SK-N-MC (cell line): ENCODE measurements at regions not wholly inside any gene's neighbourhood (a gene's known extent, or its start where the extent isn't known, plus 50 kb on each side); places are given as distances from the start of the nearest gene placed in this dataset.

Experiments used
- DNase-seq: peaks from one replicate; pipeline ENCODE4 v3.0.0-alpha.2; 2011; ENCODE audit warnings: low read depth, low spot score
- H3K27ac ChIP-seq: fragments of 200-600 bp; sonication (generic); 2 replicates; pipeline ENCODE4 v1.5.1; 2016; ENCODE audit warnings: mixed run types
- H3K36me3 ChIP-seq: fragments of 200-600 bp; sonication (generic); 2 replicates; pipeline ENCODE4 v1.6.1; 2017; ENCODE audit warnings: antibody characterized with exemption, low read length, mixed read lengths; ENCODE audit not compliant: insufficient read depth
- H3K4me3 ChIP-seq: fragments of 200-600 bp; sonication (generic); 2 replicates; pipeline ENCODE4 v1.5.1; 2016
- H3K9ac ChIP-seq: fragments of 200-600 bp; sonication (generic); 2 replicates; pipeline ENCODE4 v1.8.0; 2017; ENCODE audit warnings: mixed run types, mixed read lengths; ENCODE audit not compliant: insufficient read length
- H3K9me3 ChIP-seq: fragments of 200-600 bp; sonication (generic); 2 replicates; pipeline ENCODE4 v1.6.1; 2017; ENCODE audit warnings: low read depth, mild to moderate bottlenecking, antibody characterized with exemption, low read length, moderate library complexity, mixed read lengths
- EZH2 ChIP-seq: fragments of 200-600 bp; sonication (generic); IDR thresholded peaks from one replicate; pipeline ENCODE4 v1.6.1; 2017; ENCODE audit warnings: antibody characterized with exemption
- FOXP2 ChIP-seq: optimal IDR thresholded peaks from 2 replicates; pipeline ENCODE3; 2011; ENCODE audit warnings: mild to moderate bottlenecking, moderate library complexity; ENCODE audit not compliant: insufficient read depth; ENCODE audit errors: extremely low read length, control extremely low read depth
- POLR2AphosphoS5 ChIP-seq: IDR thresholded peaks from 2 replicates; pipeline ENCODE4 v1.6.1; 2012; ENCODE audit warnings: mild to moderate bottlenecking, low read depth, low read length, borderline replicate concordance

GRCh38 chr2:114134146-114134545, 244.3 kb downstream of the ACTR3 start:
- H3K9me3 ChIP-seq = no peaks in the 10 kb centered on the region
- no peak overlapping the region for H3K27ac ChIP-seq
- no peak overlapping the region for H3K4me3 ChIP-seq
- DNase-seq = no peak
- TF ChIP-seq EZH2 (no peak), POLR2AphosphoS5 (no peak), FOXP2 (no peak)
- H3K9ac ChIP-seq = no peak overlapping the region
- H3K36me3 ChIP-seq = no peaks in the 10 kb centered on the region

DNA sequence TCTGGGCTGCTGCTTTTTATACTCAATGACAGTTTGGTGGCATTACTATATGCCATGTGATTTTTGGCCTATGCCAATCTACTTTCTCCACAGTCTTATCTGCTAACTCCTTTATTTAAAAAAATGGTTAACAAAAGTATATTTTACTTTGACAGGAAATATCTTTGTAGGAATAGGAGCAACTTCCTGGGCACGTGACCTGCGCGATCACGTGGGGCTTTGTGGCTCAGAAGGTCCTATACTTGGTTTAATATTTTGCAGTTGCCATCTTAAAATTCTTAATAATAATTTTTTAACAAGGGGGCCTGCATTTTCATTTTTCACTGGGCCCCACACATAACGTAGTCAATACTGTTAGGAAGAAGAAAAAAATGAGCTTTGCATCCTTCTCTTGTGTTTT, 249.7 kb downstream of the ACTR3 start:
- no peak for TF ChIP-seq POLR2AphosphoS5
- Histone ChIP-seq H3K9me3 (no peaks in the 10 kb centered on the region), H3K36me3 (no peaks in the 10 kb centered on the region), H3K27ac (no peak overlapping the region), H3K4me3 (no peak overlapping the region), H3K9ac (no peak overlapping the region)
- DNase-seq = no peak

- no peaks in the 10 kb centered on the region for H3K36me3 ChIP-seq
- TF ChIP-seq EZH2 = no peak
- no peak for TF ChIP-seq FOXP2
Observed at GRCh38 chr2:114156366-114157056, 266.6 kb downstream of the ACTR3 start.

GRCh38 chr2:114157057-114157385, 267.1 kb downstream of the ACTR3 start:
- Histone ChIP-seq H3K9ac (no peak overlapping the region), H3K9me3 (no peaks in the 10 kb centered on the region), H3K27ac (no peak overlapping the region), H3K36me3 (no peaks in the 10 kb centered on the region), H3K4me3 (no peak overlapping the region)
- TF ChIP-seq FOXP2 (no peak), EZH2 (no peak), POLR2AphosphoS5 (no peak)
- no peak for DNase-seq

More at GRCh38 chr2:114156366-114157056, 266.6 kb downstream of the ACTR3 start:
- no peak overlapping the region for H3K9ac ChIP-seq
- no peak for DNase-seq
- H3K9me3 ChIP-seq = no peaks in the 10 kb centered on the region
- H3K4me3 ChIP-seq = no peak overlapping the region
- no peak overlapping the region for H3K27ac ChIP-seq

GRCh38 chr2:114160263-114160981, 270.5 kb downstream of the ACTR3 start:
- TF ChIP-seq FOXP2 = no peak
- Histone ChIP-seq H3K9me3 (no peaks in the 10 kb centered on the region), H3K27ac (no peak overlapping the region), H3K36me3 (no peaks in the 10 kb centered on the region), H3K4me3 (no peak overlapping the region), H3K9ac (no peak overlapping the region)
- DNase-seq = no peak

- TF ChIP-seq FOXP2 = no peak
- TF ChIP-seq EZH2 = no peak
- no peak for TF ChIP-seq POLR2AphosphoS5
Observed at GRCh38 chr2:114161371-114161770, 271.5 kb downstream of the ACTR3 start.

GRCh38 chr2:114167799-114168198, 274.6 kb upstream of the DPP10 start:
- no peak overlapping the region for H3K9ac ChIP-seq
- no peaks in the 10 kb centered on the region for H3K36me3 ChIP-seq
- no peak for DNase-seq
- H3K9me3 ChIP-seq = no peaks in the 10 kb centered on the region
- TF ChIP-seq POLR2AphosphoS5 (no peak), EZH2 (no peak), FOXP2 (no peak)
- no peak overlapping the region for H3K4me3 ChIP-seq
- no peak overlapping the region for H3K27ac ChIP-seq

More at GRCh38 chr2:114161371-114161770, 271.5 kb downstream of the ACTR3 start:
- Histone ChIP-seq H3K4me3 (no peak overlapping the region), H3K27ac (no peak overlapping the region), H3K36me3 (no peaks in the 10 kb centered on the region), H3K9ac (no peak overlapping the region), H3K9me3 (no peaks in the 10 kb centered on the region)
- DNase-seq = no peak

DNA sequence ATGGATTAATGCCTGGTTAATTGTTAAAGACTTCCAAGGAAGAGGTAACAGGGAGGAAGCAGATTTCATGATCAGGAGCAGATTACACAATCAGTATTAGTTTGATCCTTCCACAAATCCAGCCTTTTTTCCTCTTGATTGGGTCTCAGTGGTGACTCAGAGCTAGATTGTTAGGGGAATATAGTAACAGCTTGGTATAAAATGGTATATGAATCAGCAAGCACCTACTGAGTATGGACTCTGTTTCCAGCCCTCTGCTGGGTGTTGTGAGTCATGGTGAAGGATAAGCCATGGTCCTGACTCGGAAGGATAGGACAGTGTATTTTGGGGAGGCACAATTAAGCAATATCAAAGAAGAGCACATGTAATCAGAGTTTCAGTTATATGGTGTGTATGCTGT, 272.4 kb upstream of the DPP10 start:
- TF ChIP-seq FOXP2 (no peak), POLR2AphosphoS5 (no peak), EZH2 (no peak)
- H3K9ac ChIP-seq = no peak overlapping the region
- H3K36me3 ChIP-seq = no peaks in the 10 kb centered on the region
- no peak overlapping the region for H3K4me3 ChIP-seq
- no peaks in the 10 kb centered on the region for H3K9me3 ChIP-seq
- no peak overlapping the region for H3K27ac ChIP-seq
- no peak for DNase-seq

GRCh38 chr2:114175507-114175906, 266.9 kb upstream of the DPP10 start:
- TF ChIP-seq FOXP2 (no peak), EZH2 (no peak), POLR2AphosphoS5 (no peak)
- no peak overlapping the region for H3K27ac ChIP-seq

More at GRCh38 chr2:114175507-114175906, 266.9 kb upstream of the DPP10 start:
- Histone ChIP-seq H3K9me3 (no peaks in the 10 kb centered on the region), H3K4me3 (no peak overlapping the region), H3K36me3 (no peaks in the 10 kb centered on the region), H3K9ac (no peak overlapping the region)
- no peak for DNase-seq
